Neural progenitor cell (in vitro differentiated cells): ENCODE measurements at regions not wholly inside any gene's neighbourhood (a gene's known extent, or its start where the extent isn't known, plus 50 kb on each side); places are given as distances from the start of the nearest gene placed in this dataset.

Experiments
- CTCF ChIP-seq: fragments of 200-600 bp; sonication (generic); IDR thresholded peaks from 2 replicates; pipeline ENCODE4 v1.5.1; 2017; ENCODE audit warnings: antibody characterized with exemption, mild to moderate bottlenecking
- EZH2phosphoT487 ChIP-seq: fragments of 200-600 bp; sonication (generic); IDR thresholded peaks from 2 replicates; pipeline ENCODE4 v1.6.1; 2017; ENCODE audit warnings: antibody characterized with exemption

GRCh38 chr2:155599834-155600233 is 732.7 kb downstream of the NR4A2 start:
- TF ChIP-seq EZH2phosphoT487 (no peak), CTCF (no peak)
